HepG2 (cell line): ENCODE measurements at regions not wholly inside any gene's neighbourhood (a gene's known extent, or its start where the extent isn't known, plus 50 kb on each side); places are given as distances from the start of the nearest gene placed in this dataset.

Experiments
- ATAC-seq: fragments of 200-7000 bp; cut with Tn5 transposase; 3 replicates; pipeline ENCODE4 v1.9.1; 2020; ENCODE audit warnings: mild to moderate bottlenecking, moderate library complexity
- BruUV-seq: library from RNA; stranded (reverse); fragments of 400-500 nt; replicated peaks from 2 replicates; lab custom pipeline; 2021; lab: Mats Ljungman, UMichigan
- CTCF ChIA-PET: fragments of 300-600 bp; formaldehyde crosslinking; extraction: SDS; loops from one replicate; lab custom pipeline; 2021; ENCODE audit warnings: low total read pairs, inconsistent platforms, low intra/inter-chr PET ratio; lab: Yijun Ruan, JAX
- POLR2A ChIA-PET: fragments of 350-600 bp; sonication (Branson Sonifier 250); formaldehyde crosslinking; loops from one replicate; lab custom pipeline; 2020; ENCODE audit warnings: antibody characterized with exemption, inconsistent platforms; lab: Yijun Ruan, JAX
- DNase-seq: peaks from one replicate; pipeline ENCODE4 v3.0.0-alpha.2; 2015; ENCODE audit warnings: low spot score
- FAIRE-seq: peaks from 3 replicates; lab custom pipeline; 2011; peaks lifted over from hg19 to GRCh38; lab: Jason Lieb, UNC
- H2AFZ ChIP-seq: one replicate; pipeline ENCODE4 v1.6.1; 2011; ENCODE audit warnings: low read length, inconsistent platforms
- H3K27ac ChIP-seq: fragments of 300-600 bp; 3 replicates; pipeline ENCODE4 v1.8.0; 2011; ENCODE audit warnings: mixed run types, mild to moderate bottlenecking, mixed read lengths, low read length, inconsistent platforms; ENCODE audit not compliant: insufficient read depth; ENCODE audit errors: extremely low read length
- H3K27me3 ChIP-seq, 2 experiments: fragments of 200-600 bp in 1 of 2; 2 replicates in 1 of 2; 3 replicates in 1 of 2; pipeline versions ENCODE4 v1.6.0 to v1.8.0; 2011; ENCODE audit warnings: low read length in 2 of 2, mild to moderate bottlenecking in 2 of 2, moderate library complexity in 2 of 2, inconsistent platforms in 1 of 2; ENCODE audit not compliant: insufficient read depth in 2 of 2, control insufficient read depth in 1 of 2
- H3K36me3 ChIP-seq, 2 experiments: fragments of 200-600 bp in 1 of 2; replicated peaks in 1 of 2; 2 replicates in 1 of 2; 3 replicates in 1 of 2; pipeline versions ENCODE4 v1.5.1 to v1.8.0; 2011; ENCODE audit warnings: low read length in 2 of 2, inconsistent platforms in 1 of 2; ENCODE audit not compliant: insufficient read depth in 2 of 2, control insufficient read depth in 1 of 2
- H3K4me1 ChIP-seq: 2 replicates; pipeline ENCODE4 v1.5.1; 2012; ENCODE audit warnings: low read length, inconsistent platforms; ENCODE audit not compliant: insufficient read depth
- H3K4me2 ChIP-seq: 2 replicates; pipeline ENCODE4 v1.6.0; 2011; ENCODE audit warnings: low read depth, low read length, inconsistent platforms
- H3K4me3 ChIP-seq, 3 experiments: fragments of 200-600 bp in 1 of 3; sonication (generic), shearing (Covaris generic) in 1 of 3; replicated peaks in 1 of 3; 2 replicates each; pipeline ENCODE4 v1.5.1; 2011 to 2016; ENCODE audit warnings: low read length in 3 of 3, inconsistent platforms in 2 of 3, low read depth in 2 of 3, mild to moderate bottlenecking in 2 of 3, control low read depth in 1 of 3, mixed read lengths in 1 of 3; ENCODE audit not compliant: insufficient read depth in 1 of 3
- H3K79me2 ChIP-seq: one replicate; pipeline ENCODE4 v1.6.1; 2011; ENCODE audit warnings: low read length, inconsistent platforms; ENCODE audit not compliant: insufficient read depth
- H3K9ac ChIP-seq: 2 replicates; pipeline ENCODE4 v1.6.0; 2011; ENCODE audit warnings: mild to moderate bottlenecking, low read depth, low read length, inconsistent platforms; ENCODE audit not compliant: insufficient read depth
- H3K9me3 ChIP-seq: 2 replicates; pipeline ENCODE4 v1.5.1; 2012; ENCODE audit warnings: mild to moderate bottlenecking, low read length
- H4K20me1 ChIP-seq: 2 replicates; pipeline ENCODE4 v1.6.0; 2011; ENCODE audit warnings: inconsistent platforms, mild to moderate bottlenecking, low read length, moderate library complexity; ENCODE audit not compliant: insufficient read depth
- ATM ChIP-seq: fragments of 450-650 bp; IDR thresholded peaks from 2 replicates; pipeline ENCODE4 v1.7.1; 2017; ENCODE audit warnings: mild to moderate bottlenecking, borderline replicate concordance
- FLYWCH1 ChIP-seq: sonication (generic); formaldehyde crosslinking; IDR thresholded peaks from 2 replicates; pipeline ENCODE4 v1.8.1; 2023; ENCODE audit warnings: mild to moderate bottlenecking, missing genetic modification reagents
- MEIS2 ChIP-seq: sonication (generic); formaldehyde crosslinking; IDR thresholded peaks from 2 replicates; pipeline ENCODE4 v1.9.0; 2021; ENCODE audit warnings: mild to moderate bottlenecking, missing genetic modification reagents
- MTF2 ChIP-seq: sonication (generic); formaldehyde crosslinking; IDR thresholded peaks from 2 replicates; pipeline ENCODE4 v1.5.0; 2020; ENCODE audit warnings: missing genetic modification reagents, borderline replicate concordance
- PCBP1 ChIP-seq: fragments of 200-400 bp; formaldehyde crosslinking; IDR thresholded peaks from 2 replicates; pipeline ENCODE4 v1.6.1; 2017; ENCODE audit warnings: mild to moderate bottlenecking, low read depth, low read length, borderline replicate concordance
- PRDM10 ChIP-seq: sonication (generic); formaldehyde crosslinking; IDR thresholded peaks from 2 replicates; pipeline ENCODE4 v1.4.0; 2020; ENCODE audit warnings: low read depth, missing genetic modification reagents
- TARDBP ChIP-seq: sonication (generic); formaldehyde crosslinking; IDR thresholded peaks from 2 replicates; pipeline ENCODE4 v1.8.0; 2022; ENCODE audit warnings: mild to moderate bottlenecking, missing genetic modification reagents
- ZC3H4 ChIP-seq: sonication (generic); formaldehyde crosslinking; IDR thresholded peaks from 2 replicates; pipeline ENCODE4 v1.4.0; 2020; ENCODE audit warnings: missing genetic modification reagents, borderline replicate concordance
- ZNF549 ChIP-seq: sonication (generic); formaldehyde crosslinking; IDR thresholded peaks from 2 replicates; pipeline ENCODE4 v1.5.0; 2020; ENCODE audit warnings: missing genetic modification reagents
- ZZZ3 ChIP-seq: sonication (generic); formaldehyde crosslinking; IDR thresholded peaks from 2 replicates; pipeline ENCODE4 v1.4.0; 2020; ENCODE audit warnings: missing genetic modification reagents, mild to moderate bottlenecking, borderline replicate concordance
- WGBS: methylation state at CpG from one replicate; pipeline ENCODE4 v1.1.6; 2017; ENCODE audit warnings: low lambda C conversion rate; 5-methylcytosine and 5-hydroxymethylcytosine counted together
- in situ Hi-C: cut with HindIII; loops from 2 replicates; pipeline ENCODE4 v1.10.0; 2017; ENCODE audit warnings: low pct_unique_long_range_greater_than_20kb; ENCODE audit not compliant: extremely low pct_ligation_motif_present
- intact Hi-C: fragments of 100-400 bp; cut with micrococcal nuclease; formaldehyde crosslinking; loops from one replicate; pipeline ENCODE4 v1.10.0; 2022; ENCODE audit not compliant: unreplicated experiment
- TF ChIP-seq, protein P1 (sequence below): IDR thresholded peaks from 2 replicates; pipeline ENCODE4 v1.6.1; 2012; ENCODE audit warnings: low read length, improper control_type of control experiment
- TF ChIP-seq, protein P2 (sequence below): sonication (generic); formaldehyde crosslinking; IDR thresholded peaks from 2 replicates; pipeline ENCODE4 v1.8.0; 2022; ENCODE audit warnings: missing genetic modification reagents, mild to moderate bottlenecking, inconsistent platforms, borderline replicate concordance
- TF ChIP-seq, protein P3 (sequence below): sonication (generic); formaldehyde crosslinking; conservative IDR thresholded peaks from 2 replicates; pipeline ENCODE4 v1.8.0; 2022; ENCODE audit warnings: missing genetic modification reagents

- H3K4me2 ChIP-seq = no peak overlapping the region
- no peak overlapping the region for H3K27ac ChIP-seq
- no peak overlapping the region for H2AFZ ChIP-seq
- no peaks in the 10 kb centered on the region for H3K36me3 ChIP-seq
- no peak overlapping the region for H3K9ac ChIP-seq
- no peaks in the 10 kb centered on the region for H3K79me2 ChIP-seq
- ChIA-PET POLR2A (no interaction called here), CTCF (no interaction called here)
- H4K20me1 ChIP-seq = no peaks in the 10 kb centered on the region
- ATAC-seq (no peak), DNase-seq (no peak), FAIRE-seq (no peak)
- H3K4me1 ChIP-seq = no peaks in the 10 kb centered on the region
- TF ChIP-seq, protein P1, sequence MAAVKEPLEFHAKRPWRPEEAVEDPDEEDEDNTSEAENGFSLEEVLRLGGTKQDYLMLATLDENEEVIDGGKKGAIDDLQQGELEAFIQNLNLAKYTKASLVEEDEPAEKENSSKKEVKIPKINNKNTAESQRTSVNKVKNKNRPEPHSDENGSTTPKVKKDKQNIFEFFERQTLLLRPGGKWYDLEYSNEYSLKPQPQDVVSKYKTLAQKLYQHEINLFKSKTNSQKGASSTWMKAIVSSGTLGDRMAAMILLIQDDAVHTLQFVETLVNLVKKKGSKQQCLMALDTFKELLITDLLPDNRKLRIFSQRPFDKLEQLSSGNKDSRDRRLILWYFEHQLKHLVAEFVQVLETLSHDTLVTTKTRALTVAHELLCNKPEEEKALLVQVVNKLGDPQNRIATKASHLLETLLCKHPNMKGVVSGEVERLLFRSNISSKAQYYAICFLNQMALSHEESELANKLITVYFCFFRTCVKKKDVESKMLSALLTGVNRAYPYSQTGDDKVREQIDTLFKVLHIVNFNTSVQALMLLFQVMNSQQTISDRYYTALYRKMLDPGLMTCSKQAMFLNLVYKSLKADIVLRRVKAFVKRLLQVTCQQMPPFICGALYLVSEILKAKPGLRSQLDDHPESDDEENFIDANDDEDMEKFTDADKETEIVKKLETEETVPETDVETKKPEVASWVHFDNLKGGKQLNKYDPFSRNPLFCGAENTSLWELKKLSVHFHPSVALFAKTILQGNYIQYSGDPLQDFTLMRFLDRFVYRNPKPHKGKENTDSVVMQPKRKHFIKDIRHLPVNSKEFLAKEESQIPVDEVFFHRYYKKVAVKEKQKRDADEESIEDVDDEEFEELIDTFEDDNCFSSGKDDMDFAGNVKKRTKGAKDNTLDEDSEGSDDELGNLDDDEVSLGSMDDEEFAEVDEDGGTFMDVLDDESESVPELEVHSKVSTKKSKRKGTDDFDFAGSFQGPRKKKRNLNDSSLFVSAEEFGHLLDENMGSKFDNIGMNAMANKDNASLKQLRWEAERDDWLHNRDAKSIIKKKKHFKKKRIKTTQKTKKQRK = no peak
- TF ChIP-seq PRDM10 (CRISPR knock-in tag) = no peak
- no peak for TF ChIP-seq MEIS2 (CRISPR knock-in tag)
- TF ChIP-seq, protein P2, sequence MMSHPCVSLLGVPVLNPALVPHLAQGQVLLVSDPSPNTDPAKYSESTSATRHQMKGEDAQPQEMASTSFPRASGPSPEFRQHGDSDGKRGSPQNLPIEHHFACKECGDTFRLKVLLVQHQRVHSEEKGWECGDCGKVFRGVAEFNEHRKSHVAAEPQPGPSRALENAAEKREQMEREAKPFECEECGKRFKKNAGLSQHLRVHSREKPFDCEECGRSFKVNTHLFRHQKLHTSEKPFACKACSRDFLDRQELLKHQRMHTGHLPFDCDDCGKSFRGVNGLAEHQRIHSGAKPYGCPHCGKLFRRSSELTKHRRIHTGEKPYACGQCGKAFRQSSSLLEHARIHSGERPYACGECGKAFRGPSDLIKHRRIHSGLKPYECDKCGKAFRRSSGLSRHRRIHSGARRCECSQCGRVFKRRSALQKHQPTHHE (CRISPR knock-in tag) = no peak
- no peak for TF ChIP-seq FLYWCH1 (CRISPR knock-in tag)
- no peak for TF ChIP-seq TARDBP (CRISPR knock-in tag)
- TF ChIP-seq ZC3H4 (CRISPR knock-in tag) = no peak
- no peak for TF ChIP-seq ATM
- TF ChIP-seq PCBP1 = no peak
- no peak for TF ChIP-seq ZNF549 (CRISPR knock-in tag)
- no peak for TF ChIP-seq ZZZ3 (CRISPR knock-in tag)
- TF ChIP-seq MTF2 = no peak
- TF ChIP-seq, protein P3, sequence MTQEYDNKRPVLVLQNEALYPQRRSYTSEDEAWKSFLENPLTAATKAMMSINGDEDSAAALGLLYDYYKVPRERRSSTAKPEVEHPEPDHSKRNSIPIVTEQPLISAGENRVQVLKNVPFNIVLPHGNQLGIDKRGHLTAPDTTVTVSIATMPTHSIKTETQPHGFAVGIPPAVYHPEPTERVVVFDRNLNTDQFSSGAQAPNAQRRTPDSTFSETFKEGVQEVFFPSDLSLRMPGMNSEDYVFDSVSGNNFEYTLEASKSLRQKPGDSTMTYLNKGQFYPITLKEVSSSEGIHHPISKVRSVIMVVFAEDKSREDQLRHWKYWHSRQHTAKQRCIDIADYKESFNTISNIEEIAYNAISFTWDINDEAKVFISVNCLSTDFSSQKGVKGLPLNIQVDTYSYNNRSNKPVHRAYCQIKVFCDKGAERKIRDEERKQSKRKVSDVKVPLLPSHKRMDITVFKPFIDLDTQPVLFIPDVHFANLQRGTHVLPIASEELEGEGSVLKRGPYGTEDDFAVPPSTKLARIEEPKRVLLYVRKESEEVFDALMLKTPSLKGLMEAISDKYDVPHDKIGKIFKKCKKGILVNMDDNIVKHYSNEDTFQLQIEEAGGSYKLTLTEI (CRISPR knock-in tag) = no peak
- BruUV-seq = no TSS peak
- in situ Hi-C loops = no loop called here
- H3K4me3 ChIP-seq = no peak overlapping the region
- peaks cover 18% of the 10 kb centered on the region; the same call in 1 of the 2 replicates for H3K9me3 ChIP-seq
- WGBS = 30% methylated on average over 3 of the region's 3 CpGs
- intact Hi-C loops = no loop called here
- H3K27me3 ChIP-seq = no peaks in the 10 kb centered on the region
Measured at GRCh38 chr1:83807821-83808220, 191.1 kb downstream of the TTLL7 start.
